Fibroblast of peridontal ligament (primary cell): ENCODE measurements at regions not wholly inside any gene's neighbourhood (a gene's known extent, or its start where the extent isn't known, plus 50 kb on each side); places are given as distances from the start of the nearest gene placed in this dataset.

Experiments used
- DNase-seq: peaks from one replicate; pipeline ENCODE4 v3.0.0-alpha.2; 2010; ENCODE audit errors: extremely low read depth

- no peak for DNase-seq
Observed at GRCh38 chr4:186889876-186890643, 166.4 kb upstream of the FAT1 start.

- no peak for DNase-seq
Observed at GRCh38 chr4:186891859-186892486, 168.3 kb upstream of the FAT1 start.

DNA sequence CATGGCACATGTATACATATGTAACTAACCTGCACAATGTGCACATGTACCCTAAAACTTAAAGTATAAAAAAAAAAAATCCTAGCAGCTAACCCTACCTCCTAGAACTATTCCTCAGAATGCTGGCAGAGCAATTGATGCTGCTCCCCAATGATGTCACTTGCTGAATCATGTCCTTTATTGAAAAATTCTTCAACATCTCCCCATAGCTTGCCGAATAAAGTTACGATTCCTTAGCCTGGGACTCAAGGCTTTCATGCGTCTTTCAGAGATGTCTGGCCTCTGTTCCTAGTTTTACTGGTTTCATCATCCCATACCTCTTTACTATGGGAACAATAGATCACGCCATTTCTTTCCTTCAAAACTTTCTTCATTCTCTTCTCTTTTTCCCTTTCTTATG is 174.7 kb upstream of the FAT1 start:
- DNase-seq = no peak

DNA sequence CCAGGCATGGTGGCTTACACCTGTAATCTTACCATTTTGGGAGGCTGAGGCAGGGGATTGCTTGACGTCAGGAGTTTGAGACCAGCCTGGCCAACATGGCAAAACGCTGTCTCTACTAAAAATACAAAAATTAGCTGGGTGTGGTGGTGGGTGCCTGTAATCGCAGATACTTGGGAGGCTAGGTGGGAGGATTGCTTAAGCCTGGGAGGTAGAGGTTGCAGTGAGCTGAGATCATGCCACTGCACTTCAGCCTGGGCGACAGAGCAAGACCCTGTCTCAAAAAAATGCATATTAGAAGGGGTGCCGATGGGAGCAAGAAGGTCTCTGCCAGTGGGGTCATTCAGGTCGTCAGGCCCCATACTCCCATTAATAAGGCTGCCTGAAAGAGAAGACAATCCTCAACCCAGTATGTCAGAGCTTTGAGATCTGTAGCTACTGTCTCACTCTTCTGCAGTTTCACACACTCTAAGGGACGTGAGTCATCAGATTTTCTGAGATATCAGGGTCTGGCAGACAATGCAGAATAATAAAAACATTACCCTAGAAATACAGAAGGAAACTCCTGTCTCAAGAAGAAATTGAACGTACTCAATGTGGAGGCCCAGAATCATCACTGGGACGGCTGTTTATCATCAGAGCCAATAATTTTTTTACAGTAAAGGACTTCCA is 176.7 kb upstream of the FAT1 start:
- peak; percentile 65 for DNase-seq

- no peak for DNase-seq
Observed at GRCh38 chr4:186900984-186901383, 177.3 kb upstream of the FAT1 start.

DNA sequence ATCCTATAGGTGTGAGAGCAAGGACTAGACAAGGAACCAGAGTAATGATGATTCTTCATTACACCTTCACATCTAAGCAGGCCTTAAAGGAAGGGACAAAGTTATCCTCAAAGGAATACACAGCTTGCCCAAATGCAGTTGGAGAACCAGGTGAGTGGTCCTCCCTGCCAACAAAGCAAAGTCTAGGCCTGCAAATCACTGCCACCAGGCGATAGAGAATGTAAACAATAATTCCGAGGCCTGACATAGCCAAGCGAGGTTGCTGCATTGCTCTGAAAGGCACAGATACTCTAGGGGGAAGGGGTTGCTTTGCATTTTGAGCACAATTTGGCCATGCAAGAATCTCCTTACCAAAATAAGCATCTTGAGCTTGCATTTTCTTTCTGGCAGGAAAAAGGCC is 178.2 kb upstream of the FAT1 start:
- no peak for DNase-seq

DNA sequence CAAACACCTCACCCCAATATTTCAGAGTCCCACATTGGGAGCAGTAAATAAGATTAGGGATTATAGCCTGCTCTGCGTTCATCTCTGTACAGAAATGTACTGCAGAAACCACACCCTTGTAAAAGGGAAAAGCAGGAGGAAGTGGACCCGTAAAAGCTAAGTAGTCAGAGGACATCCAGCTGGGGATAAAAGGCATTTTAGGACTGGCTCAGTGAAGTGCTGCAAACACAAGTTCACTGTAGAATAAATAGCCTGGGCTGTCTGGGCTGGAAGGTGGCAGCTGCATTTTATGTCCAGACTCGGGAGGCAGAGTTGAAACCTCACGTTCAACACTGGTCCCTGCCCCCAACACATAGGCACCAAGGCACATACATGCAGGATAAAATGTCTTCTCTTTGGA is 178.7 kb upstream of the FAT1 start:
- no peak for DNase-seq

DNA sequence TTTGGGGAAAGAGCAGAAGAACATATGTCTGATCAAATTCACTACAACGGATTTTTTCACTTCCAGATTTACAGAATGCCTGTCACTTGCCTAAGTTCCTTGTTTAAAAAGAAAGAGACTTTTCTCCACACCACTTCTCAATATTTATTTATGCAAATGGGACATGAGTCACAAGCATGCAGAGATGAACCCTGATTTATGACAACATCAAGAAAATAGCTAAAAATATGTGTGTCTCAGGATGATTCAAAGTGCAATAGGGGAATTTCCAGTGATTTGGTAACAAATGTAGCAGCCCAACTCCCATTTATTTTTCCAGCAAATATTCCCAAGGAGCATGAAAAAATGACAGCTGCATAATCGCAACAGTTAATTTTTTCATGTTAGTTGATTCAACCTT is 180.4 kb upstream of the FAT1 start:
- DNase-seq = peak; percentile 95

- DNase-seq = no peak
Observed at GRCh38 chr4:186906722-186907121, 183.1 kb upstream of the FAT1 start.

DNA sequence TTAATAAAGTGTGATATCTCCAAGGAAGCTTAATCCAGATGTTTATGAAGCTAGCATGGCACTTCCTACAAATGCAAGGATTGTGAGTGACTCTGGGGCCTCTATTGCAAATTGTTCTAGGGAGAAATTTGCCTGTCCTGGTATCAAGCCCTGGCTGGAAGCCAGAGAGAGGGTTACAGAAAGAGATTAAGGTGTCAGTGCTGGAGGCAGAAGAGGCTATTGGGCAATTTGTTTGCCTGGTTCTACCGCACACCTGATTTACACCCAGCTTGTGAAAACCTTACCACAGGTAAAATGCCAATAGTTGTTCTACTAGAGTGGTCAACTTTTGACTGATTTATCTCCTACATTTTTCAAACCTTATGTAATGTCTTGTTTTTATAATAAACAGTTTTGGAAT is 186.7 kb upstream of the FAT1 start:
- DNase-seq = no peak

GRCh38 chr4:186912606-186913005 is 188.9 kb upstream of the FAT1 start:
- no peak for DNase-seq

- DNase-seq = no peak
Observed at GRCh38 chr4:186915816-186916215, 192.2 kb upstream of the FAT1 start.

DNA sequence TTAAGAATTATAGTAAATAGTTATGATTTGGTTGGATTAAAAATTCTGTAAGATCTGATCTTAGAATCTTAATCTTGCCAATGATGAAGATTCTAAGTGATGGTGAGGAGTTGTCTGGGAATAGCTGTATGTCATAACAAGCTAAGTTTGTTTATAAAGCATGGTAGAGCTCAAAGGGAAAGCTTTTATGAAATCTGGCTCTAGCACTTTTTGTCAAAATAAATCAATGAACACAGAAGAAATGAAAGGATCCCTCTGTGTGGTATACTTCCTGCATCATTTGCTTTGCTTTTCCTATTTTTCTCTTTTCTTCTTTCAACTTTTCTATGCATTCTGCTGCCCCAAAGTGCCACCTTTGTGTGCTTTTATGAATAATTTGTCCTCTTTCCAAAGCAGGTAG is 193.5 kb upstream of the FAT1 start:
- DNase-seq = peak; percentile 24

- DNase-seq = peak; percentile 51
Observed at GRCh38 chr4:186918466-186918865, 194.8 kb upstream of the FAT1 start.

- DNase-seq = no peak
Observed at GRCh38 chr4:186919340-186919739, 195.7 kb upstream of the FAT1 start.

DNA sequence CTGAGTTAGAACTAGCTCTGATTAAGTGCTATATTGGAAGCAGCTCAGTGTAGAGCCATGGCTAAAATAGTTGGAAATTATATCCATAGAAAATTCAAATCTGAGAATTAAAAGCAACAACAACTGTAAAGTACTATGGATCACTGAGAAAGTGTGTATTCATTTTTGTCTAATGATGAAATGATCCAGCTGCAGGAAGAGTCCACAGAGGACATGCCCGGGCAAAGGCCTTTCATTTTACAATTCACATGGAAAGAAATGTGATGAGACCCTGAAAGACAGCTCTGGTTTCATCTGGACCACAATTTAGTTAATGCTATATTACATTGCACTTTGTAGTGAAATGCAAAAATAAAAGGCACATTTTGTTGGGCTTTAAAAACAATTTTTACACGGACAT is 196.8 kb upstream of the FAT1 start:
- DNase-seq = peak; percentile 91

DNA sequence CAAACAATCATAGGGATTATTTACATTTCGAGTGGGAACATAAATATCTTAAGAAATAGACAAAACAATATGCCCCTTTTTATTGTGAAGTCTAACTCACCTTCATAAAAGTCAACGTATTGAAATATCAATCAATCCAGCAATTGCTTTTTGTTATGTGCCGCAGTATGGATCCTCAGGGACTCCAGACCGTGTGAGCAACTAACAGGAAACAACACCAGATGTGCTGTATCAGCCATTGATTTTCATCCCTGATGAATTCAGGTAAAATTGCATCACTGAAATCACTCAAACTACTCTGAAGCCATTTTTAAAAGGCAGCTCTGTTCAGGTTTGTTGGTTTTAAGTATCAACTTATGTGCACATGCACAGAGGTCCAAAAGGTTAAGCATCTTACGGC is 197.3 kb upstream of the FAT1 start:
- no peak for DNase-seq

GRCh38 chr4:186924723-186925122 is 201.1 kb upstream of the FAT1 start:
- peak; percentile 48 for DNase-seq

DNA sequence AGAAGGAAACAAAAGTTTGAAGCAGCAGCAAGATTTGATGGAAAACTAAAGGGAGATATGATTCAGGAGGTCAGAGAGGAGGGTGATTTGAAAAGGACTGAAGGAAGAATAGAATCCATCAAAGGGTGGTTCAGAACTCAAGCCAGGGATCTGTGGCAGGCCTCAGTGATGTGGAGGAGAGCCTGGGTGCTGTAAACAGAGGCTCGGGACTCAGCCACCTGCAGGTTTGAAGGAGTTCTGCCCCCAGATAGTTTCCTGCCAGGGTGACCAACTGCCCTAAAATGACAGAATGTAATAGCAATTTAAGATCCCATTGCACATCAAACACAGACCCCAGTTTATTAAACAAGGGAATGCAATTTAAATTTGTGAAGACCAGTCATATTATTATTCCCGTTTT is 204.0 kb upstream of the FAT1 start:
- DNase-seq = no peak

DNA sequence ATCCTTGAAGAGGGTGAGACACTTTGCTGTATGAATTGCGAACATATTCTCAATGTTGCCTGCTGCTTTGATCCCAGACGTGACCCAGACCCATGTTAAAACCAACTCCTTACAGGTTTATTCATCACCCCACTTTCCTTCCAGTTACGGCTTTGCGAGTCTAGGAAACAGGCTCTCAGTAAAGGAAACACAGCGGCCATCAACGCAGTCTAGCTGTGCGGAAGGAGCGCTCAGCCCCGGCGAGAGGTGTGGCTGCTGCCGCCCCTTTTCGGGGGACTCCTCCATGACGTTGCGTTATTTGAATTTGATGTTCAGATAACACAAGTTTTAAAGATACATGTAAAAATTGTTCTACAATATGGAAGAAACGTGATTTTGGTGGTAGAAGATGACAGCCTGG is 206.4 kb upstream of the FAT1 start:
- no peak for DNase-seq

GRCh38 chr4:186931519-186931918 is 207.9 kb upstream of the FAT1 start:
- peak; percentile 82 for DNase-seq

DNA sequence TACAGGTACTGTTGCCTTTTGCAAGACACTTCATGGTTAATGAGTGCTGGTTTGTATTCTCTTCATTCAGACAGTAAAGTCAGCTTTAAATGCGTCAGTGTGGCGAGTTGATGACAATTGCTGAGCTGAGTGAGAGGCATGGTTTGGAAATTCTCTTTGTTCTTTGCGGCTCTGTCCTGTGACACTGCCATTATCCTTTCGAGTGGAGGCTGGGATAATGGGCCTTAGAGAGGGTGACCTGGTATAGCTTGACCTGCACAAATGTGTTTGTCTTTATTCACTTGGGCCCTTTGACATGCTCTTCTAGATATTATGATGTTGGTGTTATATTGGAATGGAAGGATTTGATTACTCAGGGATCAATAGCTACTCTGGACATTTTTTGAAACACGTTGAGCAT is 208.5 kb upstream of the FAT1 start:
- no peak for DNase-seq

DNA sequence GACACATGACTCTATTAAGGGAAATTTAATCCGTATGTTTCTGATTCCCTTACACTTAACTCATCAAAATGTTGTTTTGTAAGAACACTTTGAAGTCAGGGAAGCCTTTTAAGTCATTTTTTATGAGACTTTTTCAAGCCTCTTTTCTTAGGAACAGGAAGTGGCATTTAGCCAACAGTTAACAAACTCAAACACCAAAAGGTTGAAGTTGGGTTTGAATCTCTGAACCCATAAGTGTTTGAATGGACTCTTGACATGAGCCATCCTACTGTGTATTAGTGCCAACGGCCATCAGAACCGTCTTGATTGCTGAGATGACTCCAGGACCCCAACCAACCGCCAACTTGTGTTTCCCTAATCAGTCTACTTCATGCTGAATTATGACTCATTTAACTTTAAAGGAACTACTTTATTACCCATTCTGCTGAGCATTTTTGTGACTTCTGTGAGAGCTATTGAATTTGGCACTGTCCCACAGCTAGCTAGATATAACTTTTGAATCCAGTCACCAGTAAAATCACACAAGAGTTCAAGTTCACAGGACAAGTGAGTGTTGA is 209.1 kb upstream of the FAT1 start:
- peak; percentile 60 for DNase-seq
